K562 (cell line): ENCODE measurements at regions not wholly inside any gene's neighbourhood (a gene's known extent, or its start where the extent isn't known, plus 50 kb on each side); places are given as distances from the start of the nearest gene placed in this dataset.

Experiments
- BHLHE40 ChIP-seq: IDR thresholded peaks from 2 replicates; pipeline ENCODE4 v1.6.1; 2011; ENCODE audit warnings: low read length, improper control_type of control experiment
- OTX1 ChIP-seq: fragments of 450-650 bp; formaldehyde crosslinking; IDR thresholded peaks from 2 replicates; pipeline ENCODE4 v1.4.0; 2022; ENCODE audit warnings: mild to moderate bottlenecking
- PML ChIP-seq: IDR thresholded peaks from 2 replicates; pipeline ENCODE4 v1.6.1; 2012; ENCODE audit warnings: low read length, inconsistent platforms

DNA sequence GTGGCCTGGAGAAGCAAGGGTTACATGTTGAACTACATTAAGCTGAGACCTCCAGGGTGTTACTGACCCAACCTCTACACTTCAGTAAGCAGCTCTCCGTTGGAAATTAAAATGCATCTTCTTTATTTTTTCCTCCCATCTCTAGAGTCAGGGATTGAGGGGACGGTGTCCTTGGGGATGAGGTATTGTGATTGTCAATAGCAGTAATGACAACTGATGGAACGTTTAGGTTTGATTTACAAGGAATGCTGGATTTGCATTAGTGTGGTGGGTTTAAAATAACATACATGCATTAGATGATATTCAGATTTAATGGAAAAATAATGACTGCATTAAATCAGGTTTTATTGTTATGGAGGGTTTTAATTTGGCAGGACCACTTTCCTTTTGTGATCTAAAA is 82.9 kb upstream of the NTRK2 start:
- TF ChIP-seq BHLHE40 (no peak), PML (no peak), OTX1 (CRISPR knock-in tag) (no peak)
